ENCODE measurements at regions not wholly inside any gene's neighbourhood (a gene's known extent, or its start where the extent isn't known, plus 50 kb on each side); places are given as distances from the start of the nearest gene placed in this dataset.

DNA sequence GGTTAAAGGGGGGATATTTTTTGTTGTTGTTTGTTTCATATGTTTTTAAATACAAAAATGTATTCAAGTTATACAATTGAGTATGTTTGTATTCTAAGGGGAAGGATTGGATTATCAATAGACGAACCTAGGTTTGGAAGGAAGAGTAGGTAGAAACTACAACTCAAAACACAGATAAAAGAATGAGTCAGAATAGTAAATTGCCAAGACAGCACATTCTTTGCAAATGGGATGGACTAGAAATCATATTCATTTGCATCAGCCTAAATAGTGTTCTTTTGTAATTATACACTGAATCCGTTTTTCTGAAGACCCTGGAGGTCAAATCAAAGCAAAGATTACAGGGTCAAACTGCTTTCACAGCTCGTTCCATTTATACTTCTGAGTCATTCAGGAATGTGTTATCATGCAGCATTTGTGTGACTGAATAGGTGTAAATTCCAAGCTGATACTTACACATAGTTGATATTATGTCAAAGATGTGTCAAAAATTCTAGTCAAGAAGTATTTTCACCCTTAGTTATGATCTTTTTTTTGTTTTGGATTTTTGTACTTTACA lies 273.3 kb upstream of the FAT4 start:
- Mint-ChIP-seq H3K4me3 (no peak overlapping the region), H3K27ac (no peak overlapping the region), H3K36me3 (no peaks in the 10 kb centered on the region), H3K9me3 (peaks cover 0 to 21% (median 3%) of the 10 kb centered on the region in 8 donors), H3K27me3 (no peaks in the 10 kb centered on the region), H3K4me1 (no peaks in the 10 kb centered on the region)
- no peaks in the 10 kb centered on the region for H3K4me1 ChIP-seq (ENCODE audit: insufficient read depth, low read length)
- no peak overlapping the region for H3K4me3 ChIP-seq (ENCODE audit: low read length in 2 of 2)
- no peak for DNase-seq
- intact Hi-C loops (cut with micrococcal nuclease), result no loop called here
- H3K27me3 ChIP-seq (ENCODE audit: insufficient read depth, low read length), result no peaks in the 10 kb centered on the region
- H3K9me3 ChIP-seq (ENCODE audit: control insufficient read depth in 1 of 2, low read length in 2 of 2), result no peaks in the 10 kb centered on the region
- H3K36me3 ChIP-seq (ENCODE audit: insufficient read depth, low read length), result no peaks in the 10 kb centered on the region
- POLR2A ChIA-PET (ENCODE audit: partially characterized antibody), result no interaction called here
- CTCF ChIA-PET (ENCODE audit: partially characterized antibody), result no interaction called here
- no peak overlapping the region for H3K27ac ChIP-seq (ENCODE audit: low read depth, low read length)

DNA sequence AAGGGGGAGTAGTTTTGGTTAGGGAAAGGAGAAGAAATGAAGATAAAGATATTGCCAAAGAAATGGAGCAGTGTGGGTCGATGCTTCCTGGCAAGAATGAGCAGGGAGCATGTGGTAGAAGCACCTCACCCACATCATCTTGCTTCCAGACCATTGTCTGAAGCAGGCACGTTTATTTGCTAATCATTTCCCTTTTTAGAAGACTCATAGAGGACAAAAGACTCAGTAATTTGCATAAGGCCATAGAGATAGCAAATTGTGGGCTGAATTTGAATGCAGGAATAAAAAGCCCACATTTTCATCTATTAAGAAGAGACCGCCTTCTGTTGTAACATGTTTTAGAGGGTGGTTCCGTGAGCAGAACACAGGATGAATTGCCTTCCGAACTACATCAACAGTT lies 275.2 kb upstream of the FAT4 start:
- Histone ChIP-seq H3K36me3 (ENCODE audit: insufficient read depth, low read length) (no peaks in the 10 kb centered on the region), H3K27me3 (ENCODE audit: insufficient read depth, low read length) (no peaks in the 10 kb centered on the region), H3K4me3 (ENCODE audit: low read length in 2 of 2) (no peak overlapping the region), H3K27ac (ENCODE audit: low read depth, low read length) (no peak overlapping the region), H3K4me1 (ENCODE audit: insufficient read depth, low read length) (no peaks in the 10 kb centered on the region), H3K9me3 (ENCODE audit: control insufficient read depth in 1 of 2, low read length in 2 of 2) (no peaks in the 10 kb centered on the region)
- Mint-ChIP-seq H3K4me3 (no peak overlapping the region), H3K9me3 (peaks cover 0 to 15% (median 3%) of the 10 kb centered on the region in 8 donors), H3K27ac (no peak overlapping the region), H3K4me1 (no peaks in the 10 kb centered on the region), H3K27me3 (no peaks in the 10 kb centered on the region), H3K36me3 (no peaks in the 10 kb centered on the region)
- ChIA-PET POLR2A (ENCODE audit: partially characterized antibody) (no interaction called here), CTCF (ENCODE audit: partially characterized antibody) (no interaction called here)
- DNase-seq, result no peak
- intact Hi-C loops (cut with micrococcal nuclease), result no loop called here

DNA sequence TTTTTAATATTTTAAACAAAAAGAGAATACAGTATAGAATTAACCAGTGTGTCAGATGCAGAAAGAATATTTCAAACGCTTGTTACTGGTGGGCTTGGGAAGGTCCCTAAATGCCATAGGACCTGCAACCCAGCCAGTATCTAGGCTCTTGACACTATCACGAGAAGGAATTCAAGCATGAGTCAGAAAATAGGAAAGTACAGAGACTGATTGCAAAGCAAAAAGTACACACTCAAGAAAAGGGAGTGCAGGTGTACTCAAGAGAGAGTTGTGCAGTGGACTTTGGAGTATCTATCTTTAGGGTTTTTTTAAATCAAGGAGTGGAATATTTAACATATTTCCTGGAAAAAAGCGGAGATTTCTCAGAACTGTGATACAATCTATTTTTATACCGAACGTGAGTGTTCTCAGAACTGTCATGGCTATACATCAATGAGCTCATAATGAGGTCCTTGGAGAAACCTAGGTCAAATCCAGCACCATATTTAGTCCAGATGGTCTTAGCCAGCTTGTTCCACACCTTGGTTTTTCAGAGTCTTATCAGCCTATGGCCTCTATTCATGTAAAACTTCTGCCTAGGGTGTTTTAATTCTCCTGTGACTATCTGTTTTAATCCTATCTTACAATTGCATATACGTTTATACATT lies 291.8 kb upstream of the FAT4 start:
- intact Hi-C loops (cut with micrococcal nuclease), result no loop called here
- H3K9me3 ChIP-seq (ENCODE audit: control insufficient read depth in 1 of 2, low read length in 2 of 2), result no peaks in the 10 kb centered on the region
- no peaks in the 10 kb centered on the region for H3K4me1 ChIP-seq (ENCODE audit: insufficient read depth, low read length)
- peaks cover 0 to 8% (median 3%) of the 10 kb centered on the region in 8 donors for H3K9me3 Mint-ChIP-seq
- H3K27ac Mint-ChIP-seq, result no peak overlapping the region
- no peaks in the 10 kb centered on the region for H3K4me1 Mint-ChIP-seq
- no peaks in the 10 kb centered on the region for H3K27me3 Mint-ChIP-seq
- CTCF ChIA-PET (ENCODE audit: partially characterized antibody), result no interaction called here
- H3K36me3 Mint-ChIP-seq, result no peaks in the 10 kb centered on the region
- no peak overlapping the region for H3K4me3 ChIP-seq (ENCODE audit: low read length in 2 of 2)
- no peak for DNase-seq
- no peaks in the 10 kb centered on the region for H3K36me3 ChIP-seq (ENCODE audit: insufficient read depth, low read length)
- H3K4me3 Mint-ChIP-seq, result no peak overlapping the region
- POLR2A ChIA-PET (ENCODE audit: partially characterized antibody), result no interaction called here
- no peaks in the 10 kb centered on the region for H3K27me3 ChIP-seq (ENCODE audit: insufficient read depth, low read length)
- H3K27ac ChIP-seq (ENCODE audit: low read depth, low read length), result no peak overlapping the region

DNA sequence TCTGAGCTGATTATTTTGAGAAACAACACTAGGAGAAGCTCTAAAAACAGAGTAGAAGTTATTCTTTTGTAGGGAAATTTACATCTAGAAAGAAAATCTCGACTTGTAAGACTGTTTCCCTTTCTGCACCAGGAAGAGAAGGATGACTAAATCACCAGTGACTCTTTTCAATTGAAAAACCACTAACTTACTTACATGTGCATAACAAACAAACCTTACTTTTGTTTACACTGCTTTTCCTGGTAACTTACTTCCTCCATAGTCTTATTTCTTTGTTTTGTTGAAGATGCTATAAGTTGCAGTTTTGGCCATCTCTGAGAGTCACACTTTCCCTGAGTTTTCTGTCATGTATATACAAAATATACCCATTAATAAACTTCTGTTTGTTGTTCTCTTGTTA lies 293.6 kb upstream of the FAT4 start:
- no peak overlapping the region for H3K27ac ChIP-seq (ENCODE audit: low read depth, low read length)
- POLR2A ChIA-PET (ENCODE audit: partially characterized antibody), result no interaction called here
- no peaks in the 10 kb centered on the region for H3K4me1 Mint-ChIP-seq
- no peak overlapping the region for H3K4me3 ChIP-seq (ENCODE audit: low read length in 2 of 2)
- CTCF ChIA-PET (ENCODE audit: partially characterized antibody), result no interaction called here
- H3K4me1 ChIP-seq (ENCODE audit: insufficient read depth, low read length), result no peaks in the 10 kb centered on the region
- intact Hi-C loops (cut with micrococcal nuclease), result no loop called here
- no peak for DNase-seq
- no peak overlapping the region for H3K4me3 Mint-ChIP-seq
- no peaks in the 10 kb centered on the region for H3K9me3 ChIP-seq (ENCODE audit: control insufficient read depth in 1 of 2, low read length in 2 of 2)
- H3K36me3 Mint-ChIP-seq, result no peaks in the 10 kb centered on the region
- H3K36me3 ChIP-seq (ENCODE audit: insufficient read depth, low read length), result no peaks in the 10 kb centered on the region
- no peaks in the 10 kb centered on the region for H3K27me3 Mint-ChIP-seq
- H3K27ac Mint-ChIP-seq, result no peak overlapping the region
- peaks cover 0 to 7% (median 4%) of the 10 kb centered on the region in 8 donors for H3K9me3 Mint-ChIP-seq
- no peaks in the 10 kb centered on the region for H3K27me3 ChIP-seq (ENCODE audit: insufficient read depth, low read length)

DNA sequence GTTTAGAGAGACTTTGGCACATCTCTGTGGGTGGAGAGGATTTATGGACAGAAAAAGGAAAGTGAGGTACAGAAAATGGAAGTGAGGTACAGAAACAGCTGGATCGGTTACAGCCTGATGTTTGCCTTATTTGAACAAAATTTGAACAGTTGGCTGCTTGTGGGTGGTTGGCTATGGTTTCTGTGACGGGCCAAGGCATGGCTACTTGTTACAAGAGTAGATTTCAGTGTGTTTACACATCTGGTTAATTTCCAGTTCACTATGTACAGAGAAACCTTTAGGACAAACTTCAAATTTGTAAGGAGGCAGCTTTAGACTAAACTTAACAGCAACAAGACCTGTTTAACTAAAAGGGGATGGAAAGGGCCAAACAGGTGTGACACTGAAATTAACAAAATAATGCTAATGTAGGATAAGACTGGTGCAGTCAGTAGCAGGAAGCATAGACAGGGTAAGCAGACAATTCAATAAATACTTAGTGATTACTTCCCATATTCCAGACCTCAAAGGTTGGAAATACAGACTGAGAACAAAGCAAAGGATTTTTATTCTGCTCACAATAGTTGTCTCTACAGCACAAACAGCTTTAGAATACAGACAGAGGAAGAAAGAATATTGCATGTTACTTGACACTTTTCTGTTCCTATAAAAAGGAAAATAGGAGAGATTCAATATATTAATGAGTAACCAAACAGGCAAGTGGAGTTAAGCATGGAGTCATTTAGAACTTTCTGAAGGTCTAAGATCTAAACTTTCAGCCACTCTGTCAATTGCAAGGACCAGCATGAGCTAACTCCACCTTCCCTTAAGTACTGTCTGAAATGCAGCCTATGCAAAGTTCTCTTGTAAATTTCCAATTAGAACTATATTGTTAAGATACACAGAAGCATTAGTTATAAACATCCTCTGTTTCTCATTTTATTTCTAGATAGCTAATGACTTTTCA lies 294.4 kb upstream of the FAT4 start:
- Histone ChIP-seq H3K4me1 (ENCODE audit: insufficient read depth, low read length) (no peaks in the 10 kb centered on the region), H3K9me3 (ENCODE audit: control insufficient read depth in 1 of 2, low read length in 2 of 2) (no peaks in the 10 kb centered on the region), H3K27ac (ENCODE audit: low read depth, low read length) (no peak overlapping the region), H3K27me3 (ENCODE audit: insufficient read depth, low read length) (no peaks in the 10 kb centered on the region), H3K4me3 (ENCODE audit: low read length in 2 of 2) (no peak overlapping the region), H3K36me3 (ENCODE audit: insufficient read depth, low read length) (no peaks in the 10 kb centered on the region)
- Mint-ChIP-seq H3K27me3 (no peaks in the 10 kb centered on the region), H3K4me1 (no peaks in the 10 kb centered on the region), H3K9me3 (peaks cover 0 to 7% (median 4%) of the 10 kb centered on the region in 8 donors), H3K27ac (no peak overlapping the region), H3K4me3 (no peak overlapping the region), H3K36me3 (no peaks in the 10 kb centered on the region)
- ChIA-PET POLR2A (ENCODE audit: partially characterized antibody) (no interaction called here), CTCF (ENCODE audit: partially characterized antibody) (no interaction called here)
- no peak for DNase-seq
- intact Hi-C loops (cut with micrococcal nuclease), result no loop called here

DNA sequence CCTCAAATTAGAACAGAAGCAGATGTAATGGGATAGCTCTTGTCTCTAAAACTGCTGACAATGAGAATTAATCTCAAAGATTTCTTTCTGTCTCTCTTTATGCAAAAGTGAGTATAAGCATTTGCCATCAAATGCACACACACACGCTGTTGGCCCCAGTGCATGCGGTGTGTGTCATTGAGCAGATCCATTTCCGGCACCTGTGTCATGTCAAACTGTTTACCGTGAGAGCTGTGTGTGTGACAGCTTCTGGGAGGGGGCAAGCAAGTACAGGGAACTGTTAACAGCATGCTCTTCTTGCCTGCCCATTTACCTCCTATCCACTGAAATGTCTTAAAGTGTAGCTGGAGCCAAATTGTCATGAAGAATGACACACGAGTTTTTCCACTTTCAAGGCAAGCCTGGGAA lies 297.9 kb upstream of the FAT4 start:
- Histone ChIP-seq H3K4me1 (ENCODE audit: insufficient read depth, low read length) (no peaks in the 10 kb centered on the region), H3K36me3 (ENCODE audit: insufficient read depth, low read length) (no peaks in the 10 kb centered on the region), H3K27me3 (ENCODE audit: insufficient read depth, low read length) (no peaks in the 10 kb centered on the region), H3K9me3 (ENCODE audit: control insufficient read depth in 1 of 2, low read length in 2 of 2) (no peaks in the 10 kb centered on the region), H3K27ac (ENCODE audit: low read depth, low read length) (no peak overlapping the region), H3K4me3 (ENCODE audit: low read length in 2 of 2) (no peak overlapping the region)
- POLR2A ChIA-PET (ENCODE audit: partially characterized antibody), result no interaction called here
- CTCF ChIA-PET (ENCODE audit: partially characterized antibody), result no interaction called here
- Mint-ChIP-seq H3K27me3 (no peaks in the 10 kb centered on the region), H3K27ac (no peak overlapping the region), H3K4me3 (no peak overlapping the region), H3K9me3 (peaks cover 0 to 7% (median 4%) of the 10 kb centered on the region in 8 donors), H3K36me3 (no peaks in the 10 kb centered on the region), H3K4me1 (no peaks in the 10 kb centered on the region)
- peak in 1 of 5 donors; percentile 12 for DNase-seq
- intact Hi-C loops (cut with micrococcal nuclease), result no loop called here

DNA sequence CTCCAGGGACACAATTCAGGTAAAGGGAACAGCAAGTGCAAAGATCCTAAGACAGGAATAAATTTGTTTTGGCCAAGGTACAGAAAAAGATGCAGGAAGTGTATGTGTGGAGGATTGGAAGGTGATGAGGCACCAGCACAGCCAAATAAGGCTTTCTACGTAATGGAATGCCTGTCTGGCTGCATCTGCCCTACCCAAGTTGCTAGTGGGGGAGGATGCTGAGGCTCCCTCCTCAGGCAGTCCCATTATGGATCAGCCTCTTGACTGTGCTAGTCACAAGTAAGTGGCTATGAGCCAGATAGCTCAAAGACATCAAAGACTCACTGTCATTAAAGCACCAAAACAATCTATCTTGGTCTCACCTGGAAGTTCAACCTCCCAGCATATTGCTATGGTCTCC lies 300.9 kb upstream of the FAT4 start:
- no peak overlapping the region for H3K27ac Mint-ChIP-seq
- no peak overlapping the region for H3K4me3 Mint-ChIP-seq
- ChIA-PET CTCF (ENCODE audit: partially characterized antibody) (no interaction called here), POLR2A (ENCODE audit: partially characterized antibody) (no interaction called here)
- Histone ChIP-seq H3K4me1 (ENCODE audit: insufficient read depth, low read length) (no peaks in the 10 kb centered on the region), H3K9me3 (ENCODE audit: control insufficient read depth in 1 of 2, low read length in 2 of 2) (no peaks in the 10 kb centered on the region), H3K27me3 (ENCODE audit: insufficient read depth, low read length) (no peaks in the 10 kb centered on the region), H3K36me3 (ENCODE audit: insufficient read depth, low read length) (no peaks in the 10 kb centered on the region), H3K27ac (ENCODE audit: low read depth, low read length) (no peak overlapping the region), H3K4me3 (ENCODE audit: low read length in 2 of 2) (no peak overlapping the region)
- no peaks in the 10 kb centered on the region for H3K27me3 Mint-ChIP-seq
- H3K36me3 Mint-ChIP-seq, result no peaks in the 10 kb centered on the region
- H3K9me3 Mint-ChIP-seq, result peaks cover 0 to 7% (median under 1%) of the 10 kb centered on the region in 8 donors
- peak in 1 of 5 donors; percentile 22 for DNase-seq
- no peaks in the 10 kb centered on the region for H3K4me1 Mint-ChIP-seq
- intact Hi-C loops (cut with micrococcal nuclease), result no loop called here
